EL (cell line): ENCODE measurements at regions not wholly inside any gene's neighbourhood (a gene's known extent, or its start where the extent isn't known, plus 50 kb on each side); places are given as distances from the start of the nearest gene placed in this dataset.

ENCODE experiments used
- DNase-seq: peaks from one replicate; pipeline ENCODE4 v3.0.0-alpha.2; 2016

DNA sequence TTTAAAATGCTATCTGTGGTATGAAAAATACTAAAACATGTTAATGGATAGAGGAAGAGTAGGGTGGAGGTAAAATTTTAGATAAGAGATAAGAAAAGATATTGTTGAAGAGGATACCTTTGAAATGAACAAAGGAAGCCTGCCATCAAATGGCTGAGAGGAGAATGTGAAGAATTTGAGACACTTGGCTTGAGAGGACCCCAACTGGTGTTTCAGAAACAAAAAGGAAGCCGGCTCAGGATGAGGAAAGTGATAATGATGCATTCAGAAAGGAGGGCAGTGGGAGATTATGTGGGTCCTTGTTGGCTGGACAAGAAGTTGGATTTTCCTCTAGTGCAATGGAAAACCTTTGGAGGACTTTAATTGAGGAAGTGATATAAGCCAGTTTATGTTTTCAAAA, 264.4 kb downstream of the DUSP6 start:
- no peak for DNase-seq

DNA sequence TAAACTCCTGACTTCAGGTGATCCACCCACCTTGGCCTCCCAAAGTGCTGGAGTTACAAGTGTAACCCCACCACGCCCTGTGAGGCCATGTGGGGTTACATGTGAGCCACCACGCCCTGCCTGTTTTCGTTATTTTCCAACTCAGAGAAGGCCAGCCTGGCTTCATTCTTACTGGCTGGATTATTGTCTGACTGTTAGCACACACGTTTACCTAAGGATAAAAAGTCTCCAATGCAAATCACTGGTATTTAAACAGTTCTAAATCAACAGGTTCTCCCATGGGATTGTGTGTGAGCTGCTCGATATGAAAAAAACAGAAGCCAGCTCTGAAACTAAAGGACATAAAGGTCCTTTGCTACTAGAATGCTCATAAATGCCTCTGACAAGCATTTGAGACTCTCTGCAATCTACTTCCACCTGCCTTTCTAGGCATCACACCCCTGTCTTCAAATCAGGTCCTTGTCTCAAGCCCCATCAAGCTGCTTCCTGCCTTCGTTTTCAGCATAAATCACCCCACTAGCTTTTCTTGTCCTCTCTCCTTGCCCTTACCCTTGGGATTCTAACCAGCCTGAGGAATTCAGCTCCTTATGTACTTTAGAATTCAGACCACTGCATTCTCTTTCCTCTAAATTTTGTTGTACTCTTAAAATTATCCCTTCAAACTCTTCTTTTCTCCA, 265.0 kb downstream of the DUSP6 start:
- DNase-seq, result no peak

- no peak for DNase-seq
These were observed 266.9 kb downstream of the DUSP6 start for GRCh38 chr12:89085421-89085820.

DNA sequence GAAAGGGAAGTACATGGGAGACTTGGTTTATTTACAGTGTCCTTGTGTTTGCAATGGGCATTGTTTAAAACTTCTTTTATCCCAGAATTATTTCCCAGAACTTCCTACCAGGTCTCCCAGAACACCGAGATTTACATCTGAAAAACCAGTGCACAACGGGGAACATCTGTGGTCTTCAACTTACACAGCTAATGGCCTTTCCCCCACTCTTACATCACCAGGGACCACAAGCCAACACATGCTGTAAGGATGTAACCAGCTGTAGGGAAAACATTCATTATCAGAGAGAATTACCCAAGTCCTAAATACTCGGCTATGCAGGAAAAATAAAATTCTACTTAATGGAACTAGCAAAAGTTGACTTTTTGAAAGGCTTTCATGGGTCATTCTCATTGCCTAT, 267.6 kb downstream of the DUSP6 start:
- DNase-seq, result no peak

DNA sequence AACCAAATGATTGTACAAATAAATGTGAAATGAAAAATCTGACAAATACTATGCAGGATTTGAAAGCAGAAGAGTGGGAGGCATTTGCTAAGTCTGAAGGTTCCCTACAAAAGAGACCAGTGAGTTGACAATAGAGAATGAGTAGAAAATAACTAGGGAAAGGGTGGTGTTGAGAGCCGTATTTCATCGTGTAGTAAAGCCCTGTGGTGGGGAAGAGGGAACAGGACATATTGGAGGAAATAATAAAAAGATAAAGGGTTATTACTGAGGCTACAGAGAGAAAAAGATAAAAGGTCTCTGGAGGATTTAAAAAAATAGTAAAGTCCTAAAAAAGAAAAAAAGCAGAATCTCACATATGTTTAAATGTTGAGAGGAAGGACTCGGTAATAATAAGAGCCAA, 268.8 kb downstream of the DUSP6 start:
- DNase-seq, result no peak

GRCh38 chr12:89082370-89082753, 269.9 kb downstream of the DUSP6 start:
- no peak for DNase-seq

DNA sequence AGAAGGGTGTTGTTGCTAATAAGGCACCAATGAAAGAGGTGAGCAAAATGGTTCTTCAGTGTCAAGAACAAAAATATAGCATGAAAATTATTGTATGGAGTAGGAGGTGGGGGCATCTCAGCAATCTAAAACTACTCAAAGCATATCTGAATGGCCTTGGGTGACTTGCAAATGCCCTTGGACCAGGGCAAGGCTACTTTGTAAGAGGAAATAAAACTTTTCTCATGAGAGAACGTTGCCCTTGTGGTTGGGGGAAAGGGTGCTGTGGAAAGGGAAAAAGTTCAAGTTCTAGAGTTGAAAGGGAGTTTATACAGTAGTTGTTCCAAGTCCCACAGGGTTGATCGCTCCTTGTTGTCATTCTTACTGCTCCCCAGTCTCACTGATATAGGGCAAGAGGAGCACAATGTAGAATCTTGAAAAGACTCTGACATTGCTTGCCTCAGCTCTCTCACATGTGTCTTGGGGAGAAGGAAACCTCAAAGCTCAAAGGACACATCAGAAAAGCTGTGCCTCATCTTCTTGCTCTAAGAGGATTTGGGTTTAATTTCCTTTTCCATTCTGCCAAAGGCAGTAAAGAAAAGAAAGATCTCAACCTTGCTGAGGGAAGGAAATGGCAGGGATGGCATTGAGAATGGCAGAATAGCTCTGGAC, 270.5 kb downstream of the DUSP6 start:
- no peak for DNase-seq

DNA sequence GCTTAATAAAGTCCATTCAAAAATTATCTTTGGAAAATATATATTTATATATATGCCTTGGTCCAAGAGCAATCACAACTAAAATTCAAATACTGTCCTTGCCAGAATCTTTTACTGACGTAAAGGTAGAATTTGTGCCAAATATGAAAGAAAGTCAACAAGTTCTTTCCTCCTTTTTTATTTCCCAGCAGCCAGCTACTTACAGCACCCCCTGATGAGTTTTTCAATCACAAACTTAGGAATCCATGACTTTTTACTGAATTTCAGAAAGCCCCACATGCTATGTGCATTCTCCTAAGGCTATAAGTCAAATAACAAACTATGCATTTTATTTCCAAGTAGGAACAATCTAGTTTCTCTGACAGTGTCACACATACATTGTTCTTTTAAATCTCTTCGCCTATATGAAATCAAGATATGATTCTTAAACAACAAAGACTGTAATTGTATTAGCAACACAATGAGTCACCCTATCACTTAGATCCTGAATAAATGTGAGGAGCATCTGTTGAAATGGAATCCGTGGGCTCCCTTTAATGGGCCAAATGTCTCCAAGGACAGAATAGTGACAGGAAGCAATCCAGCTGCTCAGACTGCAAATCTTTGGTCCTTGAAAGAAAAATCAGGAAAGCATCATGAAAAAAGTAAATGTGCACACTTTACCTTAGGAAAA, 271.4 kb downstream of the DUSP6 start:
- DNase-seq, result no peak

- DNase-seq, result no peak
These were observed 276.3 kb downstream of the DUSP6 start for GRCh38 chr12:89075880-89076540.

GRCh38 chr12:89073659-89074058, 278.6 kb downstream of the DUSP6 start:
- no peak for DNase-seq

DNA sequence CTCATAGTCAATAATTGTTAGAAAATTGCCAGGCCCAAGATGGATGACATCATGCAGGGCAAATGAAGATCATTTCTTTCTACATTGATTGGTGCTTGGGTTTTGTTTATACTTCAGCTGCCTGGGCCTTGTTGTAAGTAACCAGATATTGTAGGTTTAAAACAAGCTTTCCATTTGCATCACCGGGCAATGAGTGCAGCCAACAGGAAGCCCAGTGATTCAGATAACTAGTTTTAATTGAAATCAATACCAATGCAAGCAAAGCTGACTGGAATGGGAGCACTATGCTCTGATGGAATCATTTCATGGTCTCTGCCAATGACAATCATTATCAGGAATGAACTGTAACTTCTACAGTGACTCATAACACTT, 279.3 kb downstream of the DUSP6 start:
- peak; percentile 61 for DNase-seq

DNA sequence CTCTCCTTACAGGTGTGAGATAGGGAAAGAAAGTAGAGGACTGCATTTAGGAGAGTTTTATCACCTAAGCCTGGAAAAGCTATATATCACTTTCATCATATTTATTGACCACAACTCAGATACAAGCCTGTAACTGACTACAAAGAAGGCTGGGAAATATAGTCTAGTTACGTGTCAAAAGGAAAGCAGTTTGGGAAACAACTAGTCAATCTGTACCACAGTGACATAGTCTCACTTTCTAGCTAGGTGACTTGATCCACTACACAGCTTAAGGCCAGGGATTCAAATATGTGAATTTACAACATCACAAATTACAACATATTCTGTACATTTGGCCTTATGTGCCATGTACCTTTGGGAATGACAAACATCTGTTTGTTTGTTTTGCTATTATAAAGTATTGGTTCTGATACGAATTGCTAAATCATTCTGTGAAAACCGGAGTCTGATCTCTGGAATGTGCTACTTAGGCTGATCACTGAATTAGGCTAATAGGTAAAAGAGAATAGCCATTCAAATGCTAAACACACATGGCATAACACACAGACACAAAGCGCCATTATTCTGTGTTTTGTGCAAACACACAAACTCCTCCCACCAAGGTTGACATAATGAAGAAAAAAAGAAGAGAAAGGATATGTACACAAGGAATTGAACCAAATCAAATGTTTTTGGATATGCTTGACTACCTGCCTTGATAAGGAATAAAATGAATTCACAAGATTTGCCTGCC, 279.8 kb downstream of the DUSP6 start:
- no peak for DNase-seq

GRCh38 chr12:89070603-89071002, 281.7 kb downstream of the DUSP6 start:
- DNase-seq, result no peak

DNA sequence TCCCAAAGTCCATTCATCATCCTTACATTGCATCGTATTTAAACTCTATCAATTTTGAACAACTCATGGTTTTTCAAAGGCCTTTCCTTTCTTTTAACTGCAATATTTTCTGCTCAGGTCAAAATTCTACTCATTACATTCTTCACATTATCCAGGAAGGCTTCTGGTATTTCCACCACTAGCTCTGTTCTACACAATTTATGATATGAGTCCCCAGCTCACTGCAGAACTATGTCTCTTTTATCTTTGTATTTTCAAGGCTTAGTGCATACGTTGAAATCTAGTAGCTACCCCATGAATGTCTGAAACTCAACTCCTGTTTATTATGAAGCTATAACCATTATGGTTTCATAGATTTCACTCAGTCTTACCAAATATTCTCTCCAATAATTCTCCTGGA, 282.9 kb downstream of the DUSP6 start:
- no peak for DNase-seq

GRCh38 chr12:89067421-89068187, 284.7 kb downstream of the DUSP6 start:
- peak; percentile 92 for DNase-seq

GRCh38 chr12:89064780-89065179, 287.5 kb downstream of the DUSP6 start:
- DNase-seq, result peak; percentile 89

- no peak for DNase-seq
These were observed 288.1 kb downstream of the DUSP6 start for GRCh38 chr12:89064151-89064550.

GRCh38 chr12:89062996-89063395, 289.3 kb downstream of the DUSP6 start:
- no peak for DNase-seq

GRCh38 chr12:89059721-89060541, 292.4 kb downstream of the DUSP6 start:
- DNase-seq, result no peak

- no peak for DNase-seq
These were observed 293.2 kb downstream of the DUSP6 start for GRCh38 chr12:89059056-89059455.

- no peak for DNase-seq
These were observed 293.9 kb downstream of the DUSP6 start for GRCh38 chr12:89058402-89058801.
